DLD1 (cell line): ENCODE measurements at regions not wholly inside any gene's neighbourhood (a gene's known extent, or its start where the extent isn't known, plus 50 kb on each side); places are given as distances from the start of the nearest gene placed in this dataset.

Experiments used
- in situ Hi-C: cut with HindIII; loops from 2 replicates; pipeline ENCODE4 v1.10.0; 2017; ENCODE audit warnings: low sequenced_read_pairs

GRCh38 chr10:130398090-130398994, 262.2 kb downstream of the GLRX3 start:
- in situ Hi-C loops = loop anchor here (5.0 kb wide), 1 partner anchor 49 kb away; no protein-coding TSS in a partner anchor

DNA sequence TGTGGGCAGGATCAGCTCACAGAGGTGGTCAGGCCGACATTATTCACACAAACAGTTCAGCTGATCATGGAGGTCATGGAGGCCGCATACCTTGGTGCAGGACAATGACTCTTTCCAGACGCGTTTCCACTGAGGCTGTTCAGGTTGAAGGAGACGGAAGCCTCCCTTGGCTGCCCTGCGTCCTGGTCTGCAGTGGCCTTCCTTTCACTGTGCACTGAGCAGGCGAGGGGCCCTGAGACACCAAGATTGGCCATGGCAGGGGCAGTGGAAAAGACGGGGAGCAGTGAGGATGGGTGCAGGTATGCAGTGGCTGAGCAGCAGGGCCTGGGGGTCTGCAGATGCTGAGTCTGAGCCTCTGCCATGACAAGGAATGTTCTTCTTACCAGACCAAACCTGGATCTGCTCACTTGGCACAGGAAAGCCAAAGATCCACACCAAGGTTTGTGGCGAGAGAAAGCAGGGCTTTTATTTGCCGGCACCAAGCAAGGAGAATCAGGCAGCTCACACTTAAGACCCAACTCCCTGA, 263.3 kb downstream of the GLRX3 start:
- in situ Hi-C loops = loop anchor here (5.0 kb wide), 1 partner anchor 48 kb away; no protein-coding TSS in a partner anchor

DNA sequence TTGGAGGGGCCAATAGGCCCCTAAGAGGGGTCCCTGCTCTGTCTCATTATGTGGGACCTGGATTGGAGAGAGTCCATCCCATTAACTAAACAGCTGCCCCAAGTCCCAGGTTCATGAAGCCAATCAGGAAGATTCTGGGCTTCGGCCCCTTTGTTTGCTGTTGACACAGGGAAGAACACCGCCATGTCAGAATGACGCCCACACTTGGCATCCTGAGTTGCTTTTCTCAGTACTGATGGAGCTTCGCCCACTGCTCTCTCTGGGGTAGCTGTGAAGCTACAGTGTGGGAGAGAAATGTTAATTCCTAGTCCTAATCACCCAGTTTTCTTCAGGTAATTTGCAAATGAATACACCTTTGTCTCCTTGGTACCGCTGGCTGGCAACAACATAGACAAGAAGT, 264.7 kb downstream of the GLRX3 start:
- in situ Hi-C loops = no loop called here

GRCh38 chr10:130401860-130402765, 265.9 kb downstream of the GLRX3 start:
- in situ Hi-C loops = no loop called here

GRCh38 chr10:130403153-130404075, 267.2 kb downstream of the GLRX3 start:
- in situ Hi-C loops = no loop called here

DNA sequence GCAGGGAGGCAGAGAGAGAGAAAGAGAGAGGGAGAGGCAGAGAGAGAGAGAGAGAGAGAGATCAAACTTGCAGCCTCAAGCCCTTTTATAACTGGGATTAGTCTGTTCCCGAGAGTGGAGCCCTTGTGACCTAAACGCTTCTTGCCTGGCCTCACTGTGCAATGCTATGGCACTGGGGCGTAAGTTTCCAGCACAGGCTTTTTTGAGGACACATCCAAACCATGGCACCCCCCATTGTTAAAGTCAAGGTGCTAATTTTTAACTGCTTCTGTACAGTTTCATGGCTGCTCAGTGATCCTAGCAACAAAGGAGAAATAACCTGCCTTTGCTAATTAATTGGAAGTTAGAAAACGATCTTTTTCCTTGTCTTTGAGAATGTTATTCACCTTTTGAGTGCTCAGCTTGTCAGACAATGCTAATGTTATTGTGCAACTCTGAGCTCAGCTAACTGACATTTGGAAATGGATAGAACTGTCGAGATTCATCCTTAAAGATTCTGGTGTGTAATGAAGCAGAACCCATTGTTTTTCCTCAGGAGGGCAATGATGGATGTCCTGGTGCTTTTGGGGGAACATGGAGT, 268.4 kb downstream of the GLRX3 start:
- in situ Hi-C loops = no loop called here

DNA sequence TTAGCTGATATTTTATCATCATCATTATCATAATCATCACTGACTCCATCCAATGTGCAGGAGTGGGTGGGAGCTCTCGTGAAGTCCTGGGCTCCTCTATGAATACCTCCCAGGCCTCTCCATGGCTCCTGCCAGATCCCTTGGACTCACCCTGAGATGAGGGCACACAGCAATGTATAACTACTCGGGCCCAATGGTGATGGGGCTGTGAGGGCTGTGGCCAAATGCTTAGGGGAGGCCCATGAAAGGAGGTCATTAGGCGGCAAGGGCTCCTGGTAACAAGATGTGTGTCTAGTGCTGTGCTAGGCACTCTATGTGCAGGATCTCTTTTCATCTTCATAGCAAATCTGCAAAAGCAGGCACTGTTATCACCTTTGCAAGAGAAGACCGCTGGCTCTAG, 270.9 kb downstream of the GLRX3 start:
- in situ Hi-C loops = no loop called here

GRCh38 chr10:130409331-130409730, 273.1 kb downstream of the GLRX3 start:
- in situ Hi-C loops = no loop called here

DNA sequence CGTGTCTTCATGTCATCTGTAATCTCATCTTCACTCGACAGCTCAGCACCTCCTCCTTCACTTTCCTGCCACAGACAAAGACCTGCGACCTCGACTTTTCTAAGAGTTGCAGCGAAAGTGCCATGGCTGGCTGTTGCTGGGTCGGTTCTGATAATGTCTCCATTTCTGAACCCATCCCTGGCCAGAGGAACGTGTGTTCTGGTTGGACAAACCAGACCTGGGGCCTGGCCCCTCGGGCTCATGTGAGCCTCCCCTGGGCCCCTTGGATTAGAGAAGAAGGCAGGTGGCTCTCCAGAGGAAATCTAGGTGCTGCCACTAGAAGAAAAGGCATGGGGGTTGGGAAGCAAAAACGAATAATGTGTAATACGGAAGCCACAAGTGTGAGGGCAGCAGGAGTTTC, 273.7 kb downstream of the GLRX3 start:
- in situ Hi-C loops = no loop called here

DNA sequence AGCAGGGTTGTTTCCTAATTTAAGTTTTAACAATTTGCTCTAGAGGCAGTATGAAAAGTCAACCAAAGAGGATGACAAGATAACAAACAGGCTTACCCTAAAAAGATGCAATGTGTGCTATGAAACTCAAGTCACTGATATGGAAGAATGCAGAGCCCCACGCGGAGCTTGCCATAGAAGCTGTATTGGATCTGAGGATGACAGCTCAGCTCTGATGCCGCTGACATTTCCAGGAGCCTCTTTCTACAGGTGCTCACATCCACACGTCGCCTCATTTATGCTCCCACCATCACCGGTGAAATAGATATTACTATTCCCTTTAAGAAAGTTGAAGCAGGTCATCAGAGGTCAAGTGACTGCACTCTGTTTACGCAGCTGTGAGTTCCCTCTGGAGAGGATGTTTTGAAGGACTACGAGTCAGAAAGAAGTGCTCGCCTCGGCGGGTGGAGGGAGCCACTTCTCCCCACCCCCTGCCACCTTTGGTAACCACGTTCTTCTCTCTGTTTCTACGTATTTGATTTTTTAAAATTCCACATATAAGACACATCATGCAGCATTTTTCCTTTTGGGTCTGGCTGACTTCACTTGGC, 275.4 kb downstream of the GLRX3 start:
- in situ Hi-C loops = no loop called here

- in situ Hi-C loops = no loop called here
These were observed 276.1 kb downstream of the GLRX3 start for GRCh38 chr10:130412317-130412716.

DNA sequence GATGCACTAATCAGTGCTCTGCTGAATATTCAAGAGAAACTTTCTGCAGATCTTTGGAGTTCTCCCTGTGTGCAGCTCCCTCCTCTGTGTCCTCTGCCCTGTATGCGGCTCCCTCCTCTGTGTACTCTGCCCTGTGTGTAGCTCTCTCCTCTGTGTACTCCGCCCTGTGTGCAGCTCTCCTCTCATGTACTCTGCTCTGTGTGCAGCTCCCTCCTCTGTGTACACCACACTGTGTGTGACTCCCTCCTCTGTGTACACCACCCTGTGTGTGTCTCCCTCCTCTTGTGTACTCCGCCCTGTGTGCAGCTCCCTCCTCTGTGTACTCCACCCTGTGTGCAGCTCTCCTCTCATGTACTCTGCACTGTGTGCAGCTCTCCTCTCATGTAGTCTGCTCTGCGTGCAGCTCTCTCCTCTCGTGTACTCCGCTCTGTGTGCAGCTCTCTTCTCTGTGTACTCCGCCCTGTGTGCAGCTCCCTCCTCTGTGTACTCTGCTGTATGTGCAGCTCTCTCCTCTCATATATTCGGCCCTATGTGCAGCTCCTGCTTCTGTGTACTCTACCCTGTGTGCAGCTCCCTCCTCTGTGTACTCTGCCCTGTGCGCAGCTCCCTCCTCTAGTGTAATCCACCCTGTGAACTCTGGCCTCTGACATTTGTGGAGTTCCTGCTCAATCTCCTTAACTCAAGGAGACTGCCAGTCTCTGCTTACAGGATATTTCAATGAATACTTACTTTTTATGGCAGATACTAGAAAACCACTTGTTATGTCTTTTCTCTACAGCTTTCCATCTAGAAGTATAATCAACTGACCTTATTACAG, 280.4 kb downstream of the GLRX3 start:
- in situ Hi-C loops = no loop called here

DNA sequence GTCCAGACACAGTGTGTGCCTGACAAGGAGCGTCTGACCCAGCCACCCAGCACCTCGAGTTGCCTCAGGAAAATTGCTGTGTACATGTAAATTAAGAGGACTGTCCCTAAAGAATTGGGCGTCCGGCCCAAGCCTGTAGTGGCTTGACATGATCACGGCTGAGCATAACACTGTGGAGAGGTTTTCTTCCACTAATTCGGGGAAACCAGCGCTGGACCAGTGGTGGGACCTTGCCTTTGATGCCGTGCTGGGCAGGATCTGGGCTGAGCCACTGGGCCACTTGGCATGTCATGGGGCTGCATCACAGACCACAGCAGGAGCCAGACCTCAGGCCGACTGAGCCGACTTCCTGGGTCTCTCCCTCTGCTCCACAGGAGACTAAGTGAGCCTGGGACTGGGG, 282.5 kb downstream of the GLRX3 start:
- in situ Hi-C loops = no loop called here

GRCh38 chr10:130421909-130422308, 285.7 kb downstream of the GLRX3 start:
- in situ Hi-C loops = no loop called here

GRCh38 chr10:130422366-130423324, 286.5 kb downstream of the GLRX3 start:
- in situ Hi-C loops = no loop called here

GRCh38 chr10:130423455-130424305, 287.5 kb downstream of the GLRX3 start:
- in situ Hi-C loops = no loop called here

GRCh38 chr10:130424418-130424817, 288.2 kb downstream of the GLRX3 start:
- in situ Hi-C loops = no loop called here
